ENCODE measurements at regions not wholly inside any gene's neighbourhood (a gene's known extent, or its start where the extent isn't known, plus 50 kb on each side); places are given as distances from the start of the nearest gene placed in this dataset.
"Not testable (repeated sequence)": the region's sequence is repeated elsewhere in the genome, so short reads cannot be mapped to it uniquely, and the experiment has no call there.

DNA sequence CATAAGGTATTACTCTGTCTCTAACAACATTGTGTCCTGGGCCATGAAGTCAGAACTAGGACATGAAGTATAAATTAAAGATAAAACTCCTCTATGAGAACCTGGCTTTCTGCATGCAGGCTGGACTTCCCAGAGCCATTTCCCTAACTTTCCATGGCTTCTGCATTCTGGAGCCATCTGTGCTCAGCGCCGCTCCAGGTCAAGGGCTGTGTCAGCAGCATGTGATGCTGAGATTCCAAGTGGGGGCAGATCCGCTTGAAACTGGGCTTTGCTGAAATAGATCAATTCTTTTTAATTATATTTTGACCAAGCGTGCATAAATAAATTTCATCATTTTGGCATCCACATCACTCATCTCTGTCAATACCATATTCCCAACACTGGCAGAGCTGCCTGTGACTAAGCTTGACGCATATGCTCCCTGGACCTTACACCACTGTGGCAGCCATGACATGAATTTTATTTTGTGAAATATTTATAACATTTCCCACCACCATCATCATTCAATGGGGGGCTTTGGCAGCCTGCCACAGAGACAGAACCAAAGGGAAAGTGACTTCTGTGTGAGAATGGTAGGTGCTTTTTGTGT lies 110.4 kb upstream of the KCNK1 start:
- Mint-ChIP-seq H3K27me3 (peaks cover 10% of the 10 kb centered on the region), H3K9me3 (peaks cover 14% of the 10 kb centered on the region), H3K4me1 (ENCODE audit: low read depth) (peaks cover 2% of the 10 kb centered on the region), H3K27ac (no peak overlapping the region), H3K36me3 (no peaks in the 10 kb centered on the region), H3K4me3 (no peak overlapping the region)
- ChIA-PET POLR2A (no interaction called here), CTCF (no interaction called here)
- no peak for DNase-seq
- intact Hi-C loops (cut with micrococcal nuclease): no loop called here

DNA sequence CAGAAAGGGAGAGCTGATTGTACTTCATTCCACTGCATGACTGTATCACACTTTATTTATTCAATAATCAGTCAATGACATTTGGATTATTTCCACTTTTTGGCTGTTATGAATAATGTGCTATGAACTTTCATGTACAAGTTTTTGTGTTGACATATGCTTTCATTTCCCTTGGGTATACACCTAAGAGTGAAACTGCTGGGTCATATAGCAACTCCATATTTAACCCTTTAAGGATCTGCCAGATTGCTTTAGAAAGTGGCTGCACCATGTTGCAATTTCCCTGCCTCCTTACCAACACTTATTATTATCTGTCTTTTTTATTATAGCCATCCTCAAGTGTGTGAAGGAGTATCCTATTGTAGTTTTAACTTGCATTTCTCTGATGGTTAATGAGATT lies 108.8 kb upstream of the KCNK1 start:
- H3K4me1 Mint-ChIP-seq (ENCODE audit: low read depth): peaks cover 2% of the 10 kb centered on the region
- no peak overlapping the region for H3K4me3 Mint-ChIP-seq
- intact Hi-C loops (cut with micrococcal nuclease): no loop called here
- ChIA-PET CTCF (no interaction called here), POLR2A (no interaction called here)
- H3K9me3 Mint-ChIP-seq: peaks cover 14% of the 10 kb centered on the region
- H3K36me3 Mint-ChIP-seq: no peaks in the 10 kb centered on the region
- H3K27ac Mint-ChIP-seq: no peak overlapping the region
- DNase-seq: no peak
- peaks cover 7% of the 10 kb centered on the region for H3K27me3 Mint-ChIP-seq

DNA sequence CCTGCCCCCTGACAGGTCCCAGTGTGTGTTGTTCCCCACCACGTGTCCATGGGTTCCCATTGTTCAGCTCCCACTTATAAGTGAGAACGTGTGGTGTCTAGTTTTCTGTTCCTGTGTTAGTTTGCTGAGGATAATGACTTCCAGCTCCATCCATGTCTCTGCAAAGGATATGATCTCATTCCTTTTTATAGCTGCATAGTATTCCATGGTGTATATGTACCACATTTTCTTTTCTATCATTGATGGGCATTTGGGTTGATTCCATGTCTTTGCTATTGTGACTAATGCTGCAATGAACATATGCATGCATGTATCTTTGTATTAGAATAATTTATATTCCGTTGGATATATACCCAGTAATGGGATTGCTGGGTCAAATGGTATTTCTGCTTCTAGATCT lies 108.0 kb upstream of the KCNK1 start:
- H3K9me3 Mint-ChIP-seq: peaks cover 14% of the 10 kb centered on the region
- POLR2A ChIA-PET; H3K4me3 Mint-ChIP-seq; CTCF ChIA-PET; H3K27ac Mint-ChIP-seq; H3K36me3 Mint-ChIP-seq; DNase-seq; H3K27me3 Mint-ChIP-seq; intact Hi-C loops (cut with micrococcal nuclease); H3K4me1 Mint-ChIP-seq (ENCODE audit: low read depth): not testable (repeated sequence)

DNA sequence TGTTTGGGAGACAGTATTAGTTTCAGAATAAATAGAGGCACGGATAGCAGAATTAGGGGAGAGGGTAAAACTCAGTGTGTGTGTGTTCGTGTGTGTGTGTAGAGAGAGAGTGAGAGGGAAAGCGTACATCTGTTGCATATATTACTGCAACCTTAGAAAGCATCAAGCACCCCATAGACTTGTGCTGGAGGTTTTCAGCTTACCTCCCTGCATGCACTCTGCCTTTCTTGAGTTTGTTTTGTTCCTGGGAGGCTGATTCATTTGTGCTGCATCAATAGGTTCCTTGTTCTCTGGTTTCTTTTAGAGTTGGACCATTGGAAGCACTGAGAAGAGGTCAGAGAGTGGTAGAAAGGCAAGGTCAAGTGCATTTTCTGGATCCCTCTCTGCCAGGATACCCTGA lies 104.4 kb upstream of the KCNK1 start:
- Mint-ChIP-seq H3K9me3 (peaks cover 14% of the 10 kb centered on the region), H3K27ac (no peak overlapping the region), H3K4me1 (ENCODE audit: low read depth) (peaks cover 16% of the 10 kb centered on the region), H3K36me3 (no peaks in the 10 kb centered on the region), H3K27me3 (peaks cover 9% of the 10 kb centered on the region), H3K4me3 (no peak overlapping the region)
- POLR2A ChIA-PET: no interaction called here
- CTCF ChIA-PET: interaction anchor here (0.6 to 2.3 kb wide), 2 partner anchors 68 to 345 kb away, joined by 3 to 7 read pairs; no protein-coding TSS in a partner anchor
- intact Hi-C loops (cut with micrococcal nuclease): no loop called here
- DNase-seq: no peak

DNA sequence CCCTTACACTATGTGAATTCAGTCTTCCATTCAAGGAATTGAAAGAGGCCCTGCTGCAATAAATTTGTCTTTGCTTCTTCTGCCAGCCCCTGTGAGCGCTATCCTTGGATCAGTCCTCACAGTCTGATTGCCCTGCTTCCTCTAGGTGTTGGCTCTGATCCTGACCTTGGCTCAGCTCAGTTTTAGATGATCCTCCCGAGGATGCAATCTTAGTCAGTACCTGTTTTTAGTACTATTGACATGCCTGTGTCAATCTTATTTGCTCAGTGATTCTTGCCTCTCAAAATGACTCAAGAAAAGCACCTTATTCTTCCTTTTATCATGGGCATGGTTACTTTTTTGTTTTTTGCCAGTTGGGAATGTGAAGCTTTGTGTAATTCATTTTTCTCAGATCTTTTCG lies 101.4 kb upstream of the KCNK1 start:
- Mint-ChIP-seq H3K27ac (peak overlapping the region; percentile 29), H3K4me1 (ENCODE audit: low read depth) (peaks cover 14% of the 10 kb centered on the region), H3K36me3 (no peaks in the 10 kb centered on the region), H3K27me3 (peaks cover 3% of the 10 kb centered on the region), H3K4me3 (no peak overlapping the region), H3K9me3 (no peaks in the 10 kb centered on the region)
- POLR2A ChIA-PET: no interaction called here
- no peak for DNase-seq
- intact Hi-C loops (cut with micrococcal nuclease): loop anchor here (10.0 kb wide), 1 partner anchor 118 kb away; no protein-coding TSS in a partner anchor
- CTCF ChIA-PET: interaction anchor here (0.9 kb wide), 1 partner anchor 71 kb away, joined by 3 read pairs; no protein-coding TSS in a partner anchor

DNA sequence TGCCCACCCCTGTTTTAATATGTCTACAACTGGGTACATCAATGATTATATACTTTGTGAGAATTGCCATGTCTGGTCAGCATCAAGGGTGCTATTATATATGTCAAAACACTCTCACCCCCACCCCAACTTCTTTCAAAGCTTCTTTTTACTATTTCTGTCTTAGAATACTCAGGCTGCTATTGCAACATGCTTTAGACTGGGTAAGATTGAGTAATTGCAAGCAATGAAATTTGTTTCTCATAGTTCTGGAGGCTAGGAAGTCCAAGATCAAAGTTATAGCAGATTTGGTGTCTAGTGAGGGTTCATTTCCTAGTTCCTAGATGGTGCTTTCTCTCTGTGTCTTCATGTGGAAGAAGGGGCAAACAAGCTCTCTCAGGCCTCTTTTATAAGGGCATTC lies 100.5 kb upstream of the KCNK1 start:
- ChIA-PET CTCF (no interaction called here), POLR2A (no interaction called here)
- H3K4me1 Mint-ChIP-seq (ENCODE audit: low read depth): peaks cover 16% of the 10 kb centered on the region
- peaks cover 3% of the 10 kb centered on the region for H3K27me3 Mint-ChIP-seq
- DNase-seq: no peak
- no peaks in the 10 kb centered on the region for H3K36me3 Mint-ChIP-seq
- H3K27ac Mint-ChIP-seq: no peak overlapping the region
- H3K4me3 Mint-ChIP-seq: no peak overlapping the region
- H3K9me3 Mint-ChIP-seq: no peaks in the 10 kb centered on the region
- intact Hi-C loops (cut with micrococcal nuclease): loop anchor here (10.0 kb wide), 1 partner anchor 119 kb away; no protein-coding TSS in a partner anchor

DNA sequence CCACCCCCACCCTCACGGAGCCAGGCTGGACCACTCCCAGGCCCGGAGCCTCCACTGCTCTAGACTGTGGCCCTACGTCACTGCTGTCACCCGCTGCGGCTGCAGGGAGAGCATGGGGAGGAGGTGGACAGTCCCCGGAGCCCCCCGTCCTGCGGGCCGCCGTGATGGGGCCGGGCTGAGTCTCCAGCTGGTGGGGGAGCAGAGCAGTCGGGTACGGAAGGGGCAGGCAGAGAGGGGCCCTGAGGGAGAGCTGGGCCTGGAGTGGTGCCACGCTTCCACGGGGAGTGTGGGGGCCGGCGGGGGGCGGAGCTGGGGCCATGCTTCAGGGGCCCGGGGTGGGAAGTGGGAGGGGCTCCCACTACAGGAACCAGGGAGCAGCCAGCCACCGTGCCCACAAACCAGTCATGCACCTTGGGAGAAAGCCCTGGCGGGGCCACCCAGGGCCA lies 98.9 kb upstream of the KCNK1 start:
- peaks cover 3% of the 10 kb centered on the region for H3K27me3 Mint-ChIP-seq
- peaks cover 16% of the 10 kb centered on the region for H3K4me1 Mint-ChIP-seq (ENCODE audit: low read depth)
- no peaks in the 10 kb centered on the region for H3K9me3 Mint-ChIP-seq
- no peaks in the 10 kb centered on the region for H3K36me3 Mint-ChIP-seq
- intact Hi-C loops (cut with micrococcal nuclease): loop anchor here (10.0 kb wide), 1 partner anchor 120 kb away; no protein-coding TSS in a partner anchor
- H3K4me3 Mint-ChIP-seq: no peak overlapping the region
- CTCF ChIA-PET: interaction anchor here (1.5 kb wide), 1 partner anchor 73 kb away, joined by 4 read pairs; no protein-coding TSS in a partner anchor
- no peak for DNase-seq
- no peak overlapping the region for H3K27ac Mint-ChIP-seq
- POLR2A ChIA-PET: no interaction called here

DNA sequence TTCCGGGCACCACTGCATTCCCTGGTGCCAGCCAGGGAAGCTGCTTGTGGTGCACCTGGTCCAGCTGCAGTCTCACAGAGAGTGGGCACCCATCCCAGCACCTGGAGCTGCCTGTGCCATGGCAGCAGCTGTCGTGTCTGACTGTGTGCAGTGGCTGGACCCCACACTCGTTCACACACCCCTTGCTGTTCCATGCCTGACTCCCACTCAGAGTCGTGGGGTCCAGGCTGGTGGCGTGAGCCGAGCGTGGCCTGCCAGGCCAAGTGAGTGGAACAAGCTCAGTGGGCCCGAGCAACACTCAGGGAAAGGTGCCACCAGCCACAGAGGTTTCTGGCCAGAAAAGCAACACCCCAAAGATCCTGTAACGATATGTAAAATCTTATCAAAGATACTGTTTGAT lies 97.2 kb upstream of the KCNK1 start:
- H3K4me1 Mint-ChIP-seq (ENCODE audit: low read depth): peaks cover 8% of the 10 kb centered on the region
- no peak overlapping the region for H3K27ac Mint-ChIP-seq
- H3K27me3 Mint-ChIP-seq: peaks cover 3% of the 10 kb centered on the region
- no peaks in the 10 kb centered on the region for H3K36me3 Mint-ChIP-seq
- POLR2A ChIA-PET: no interaction called here
- no peak overlapping the region for H3K4me3 Mint-ChIP-seq
- H3K9me3 Mint-ChIP-seq: no peaks in the 10 kb centered on the region
- CTCF ChIA-PET: interaction anchor here (1.5 to 2.4 kb wide), 2 partner anchors 75 to 76 kb away, joined by 4 to 11 read pairs; no protein-coding TSS in a partner anchor
- no peak for DNase-seq
- intact Hi-C loops (cut with micrococcal nuclease): loop anchor here (10.0 kb wide), 1 partner anchor 122 kb away; no protein-coding TSS in a partner anchor

DNA sequence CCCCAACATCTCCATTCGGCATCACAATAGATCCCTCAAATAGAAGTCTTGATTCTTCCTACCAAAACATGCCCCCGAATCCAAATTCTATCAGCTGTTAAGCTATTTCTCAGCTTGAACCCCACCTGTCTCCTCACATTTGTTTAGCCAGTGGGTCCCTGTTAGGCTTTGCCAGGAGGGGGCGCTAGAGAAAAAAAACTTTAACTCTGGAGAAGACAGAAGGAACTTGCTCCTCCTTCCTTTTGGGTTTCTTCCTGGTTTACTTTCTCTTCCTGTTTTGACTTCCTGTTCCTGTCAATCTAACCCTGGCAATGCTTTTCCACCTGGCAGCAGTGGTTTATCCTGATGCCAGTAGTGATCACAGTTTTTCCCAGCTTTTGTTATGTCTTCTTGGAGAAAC lies 95.6 kb upstream of the KCNK1 start:
- Mint-ChIP-seq H3K4me3 (no peak overlapping the region), H3K27me3 (peaks cover 2% of the 10 kb centered on the region), H3K27ac (no peak overlapping the region), H3K4me1 (ENCODE audit: low read depth) (peaks cover 2% of the 10 kb centered on the region), H3K9me3 (no peaks in the 10 kb centered on the region), H3K36me3 (no peaks in the 10 kb centered on the region)
- intact Hi-C loops (cut with micrococcal nuclease): loop anchor here (1.0 to 10.0 kb wide), 2 partner anchors 124 to 273 kb away; no protein-coding TSS in a partner anchor
- ChIA-PET CTCF (interaction anchor here (0.7 to 2.4 kb wide), 11 partner anchors 9 to 562 kb away, joined by 3 to 11 read pairs (median 4); no protein-coding TSS in a partner anchor), POLR2A (no interaction called here)
- peak; percentile 50 for DNase-seq

DNA sequence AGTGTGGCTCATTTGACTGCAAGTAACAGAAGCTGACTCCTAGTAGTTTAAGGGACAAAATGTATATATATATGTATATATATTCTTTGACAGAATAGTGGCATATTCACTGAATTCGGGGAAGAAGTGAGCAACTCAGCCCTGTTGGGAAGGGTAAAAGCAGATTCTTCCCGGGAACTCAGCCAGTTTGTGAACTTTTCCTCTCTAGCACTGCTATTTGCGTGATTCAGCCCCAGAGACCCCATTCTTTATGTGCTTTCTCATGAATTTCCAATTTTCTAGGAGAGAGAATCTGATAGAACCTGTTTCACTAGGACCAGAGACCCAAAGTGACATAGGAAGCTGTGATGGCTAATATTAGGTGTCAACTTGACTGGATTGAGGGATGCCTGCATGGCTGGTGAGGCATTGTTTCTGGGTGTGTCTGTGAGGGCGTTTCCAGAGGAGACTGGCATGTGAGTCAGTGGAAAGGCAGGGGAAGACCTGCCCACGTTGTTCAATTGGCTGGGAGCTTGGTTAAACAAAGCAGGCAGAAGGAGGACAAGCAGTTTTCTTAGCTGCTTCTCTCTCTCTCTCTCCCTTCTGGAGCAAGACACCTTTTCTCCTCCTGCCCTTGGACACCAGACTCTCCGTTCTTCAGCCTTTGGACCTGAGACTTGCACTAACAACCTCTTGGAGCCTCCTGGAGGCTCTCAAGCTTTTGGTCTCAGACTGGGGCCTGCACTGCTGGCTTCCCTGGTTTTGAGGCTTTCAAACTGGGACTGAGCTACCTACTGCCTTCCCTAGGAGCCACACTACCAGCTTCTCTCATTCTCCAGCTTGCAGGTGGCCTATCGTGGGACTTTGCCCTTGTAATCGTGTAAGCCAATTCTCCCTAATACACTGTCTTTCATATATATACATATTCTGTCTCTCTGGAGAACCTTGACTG lies 93.4 kb upstream of the KCNK1 start:
- DNase-seq: peak; percentile 17
- H3K36me3 Mint-ChIP-seq: no peaks in the 10 kb centered on the region
- peaks cover 6% of the 10 kb centered on the region for H3K27me3 Mint-ChIP-seq
- H3K4me1 Mint-ChIP-seq (ENCODE audit: low read depth): peaks cover 1% of the 10 kb centered on the region
- intact Hi-C loops (cut with micrococcal nuclease): no loop called here
- ChIA-PET POLR2A (no interaction called here), CTCF (interaction anchor here (1.3 to 1.9 kb wide), 2 partner anchors 79 to 271 kb away, joined by 3 to 4 read pairs; no protein-coding TSS in a partner anchor)
- no peaks in the 10 kb centered on the region for H3K9me3 Mint-ChIP-seq
- no peak overlapping the region for H3K4me3 Mint-ChIP-seq
- H3K27ac Mint-ChIP-seq: no peak overlapping the region

DNA sequence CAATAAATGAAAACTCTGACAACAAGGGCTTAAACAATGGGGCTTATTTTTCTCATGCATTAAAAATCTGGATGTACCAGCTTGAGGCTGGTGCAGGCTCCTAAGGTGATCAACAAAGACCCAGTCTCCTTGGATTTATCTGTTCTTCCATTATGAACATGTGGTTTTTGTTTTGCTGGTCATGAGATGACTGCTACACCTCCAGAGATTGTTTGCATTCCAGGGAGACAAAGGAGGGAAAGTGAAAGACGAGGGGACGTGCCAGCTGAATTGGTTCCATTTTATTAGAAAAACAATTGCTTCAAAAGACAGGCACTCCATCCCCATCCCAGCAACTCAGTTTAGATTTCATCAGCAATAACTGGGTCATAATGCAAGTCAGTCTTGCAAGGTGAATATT lies 90.9 kb upstream of the KCNK1 start:
- ChIA-PET POLR2A (no interaction called here), CTCF (no interaction called here)
- DNase-seq: no peak
- Mint-ChIP-seq H3K9me3 (no peaks in the 10 kb centered on the region), H3K4me1 (ENCODE audit: low read depth) (peaks cover 1% of the 10 kb centered on the region), H3K36me3 (no peaks in the 10 kb centered on the region), H3K27me3 (peaks cover 6% of the 10 kb centered on the region), H3K4me3 (no peak overlapping the region), H3K27ac (no peak overlapping the region)
- intact Hi-C loops (cut with micrococcal nuclease): no loop called here

DNA sequence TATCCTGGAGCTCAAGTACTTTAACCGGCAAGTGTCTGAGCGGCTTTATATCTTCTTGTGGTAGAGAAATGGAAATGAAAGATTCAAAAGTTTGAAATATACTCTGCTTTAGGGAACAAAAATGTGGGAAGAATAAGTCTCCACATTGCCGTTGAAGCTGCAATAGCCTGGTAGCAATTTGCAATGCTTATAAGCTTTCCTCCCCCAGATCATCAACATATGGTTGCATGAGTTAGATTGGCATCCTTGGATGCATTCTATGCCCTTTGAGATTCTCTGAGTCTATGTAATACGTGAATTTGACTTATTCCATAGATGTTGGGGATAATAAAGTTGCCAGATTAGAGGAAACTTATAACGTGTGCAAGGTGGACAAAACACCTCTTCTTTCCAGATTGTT lies 86.1 kb upstream of the KCNK1 start:
- ChIA-PET CTCF (interaction anchor here (1.5 to 2.2 kb wide), 2 partner anchors 10 to 87 kb away, joined by 3 to 9 read pairs; no protein-coding TSS in a partner anchor), POLR2A (no interaction called here)
- H3K27ac Mint-ChIP-seq: no peak overlapping the region
- no peak for DNase-seq
- no peaks in the 10 kb centered on the region for H3K36me3 Mint-ChIP-seq
- peaks cover 12% of the 10 kb centered on the region for H3K9me3 Mint-ChIP-seq
- peaks cover 8% of the 10 kb centered on the region for H3K27me3 Mint-ChIP-seq
- no peak overlapping the region for H3K4me3 Mint-ChIP-seq
- intact Hi-C loops (cut with micrococcal nuclease): no loop called here
- no peaks in the 10 kb centered on the region for H3K4me1 Mint-ChIP-seq (ENCODE audit: low read depth)

Data from activated CD4-positive, alpha-beta memory T cell treated with anti-CD3 and anti-CD28 coated beads for 36 hours (primary cell).